Sigmoid colon (tissue), 6 donors: ENCODE measurements at regions not wholly inside any gene's neighbourhood (a gene's known extent, or its start where the extent isn't known, plus 50 kb on each side); places are given as distances from the start of the nearest gene placed in this dataset.

ENCODE experiments used
- DNase-seq: peaks from one replicate; pipeline ENCODE4 v3.0.0-alpha.2; 2019
- H3K27ac ChIP-seq, 4 donors: fragments of 200-600 bp; sonication (generic); one replicate each; pipeline ENCODE4 v1.5.1; 2016 to 2019; ENCODE audit warnings: mild to moderate bottlenecking in 1 of 4
- H3K27me3 ChIP-seq, 3 donors: fragments of 200-600 bp; sonication (generic); one replicate each; pipeline ENCODE4 v1.5.1; 2019; ENCODE audit warnings: mild to moderate bottlenecking in 1 of 3
- H3K36me3 ChIP-seq, 4 donors: fragments of 200-600 bp; sonication (generic); one replicate each; pipeline ENCODE4 v1.5.1; 2016 to 2019
- H3K4me1 ChIP-seq, 4 donors: fragments of 200-600 bp; sonication (generic); one replicate each; pipeline ENCODE4 v1.5.1; 2017 to 2019
- H3K4me3 ChIP-seq, 4 donors: fragments of 200-600 bp; sonication (generic); one replicate each; pipeline ENCODE4 v1.5.1; 2017 to 2019; ENCODE audit warnings: mild to moderate bottlenecking in 2 of 4, moderate library complexity in 1 of 4
- H3K9me3 ChIP-seq, 4 donors: fragments of 200-600 bp in 3 of 4; sonication (generic) in 3 of 4; one replicate each; pipeline versions ENCODE4 v1.5.1 to v1.6.1; 2013 to 2019
- EP300 ChIP-seq, 4 donors: sonication (generic); formaldehyde crosslinking; IDR thresholded peaks; one replicate each; pipeline ENCODE4 v1.6.1; 2017; ENCODE audit warnings: antibody characterized with exemption in 4 of 4
- POLR2A ChIP-seq, 2 donors: fragments of 450-650 bp; IDR thresholded peaks; one replicate each; pipeline ENCODE4 v1.6.1; 2016; ENCODE audit warnings: antibody characterized with exemption in 2 of 2, mild to moderate bottlenecking in 2 of 2, moderate library complexity in 2 of 2
- POLR2AphosphoS5 ChIP-seq, 4 donors: sonication (generic); formaldehyde crosslinking; IDR thresholded peaks; one replicate each; pipeline ENCODE4 v1.6.1; 2017; ENCODE audit warnings: antibody characterized with exemption in 4 of 4
- WGBS, 2 donors: extraction: QIAGEN DNeasy Blood & Tissue Kit; methylation state at CpG; one replicate each; pipeline ENCODE4 v1.1.7; 2013; 5-methylcytosine and 5-hydroxymethylcytosine counted together
- intact Hi-C: fragments of 100-400 bp; cut with DNase I; formaldehyde crosslinking; loops from one replicate; pipeline ENCODE4 v1.15.1; 2023
- TF ChIP-seq, protein P1 (sequence below), 4 experiments: fragments of 450-650 bp in 3 of 4; fragments of 200-600 bp in 1 of 4; IDR thresholded peaks; one replicate each; pipeline ENCODE4 v1.5.1; 2016 to 2019; ENCODE audit warnings: antibody characterized with exemption in 4 of 4, mild to moderate bottlenecking in 3 of 4, moderate library complexity in 2 of 4
- donor health status: healthy with polysubstance abuse.
- donor health status: healthy.

DNA sequence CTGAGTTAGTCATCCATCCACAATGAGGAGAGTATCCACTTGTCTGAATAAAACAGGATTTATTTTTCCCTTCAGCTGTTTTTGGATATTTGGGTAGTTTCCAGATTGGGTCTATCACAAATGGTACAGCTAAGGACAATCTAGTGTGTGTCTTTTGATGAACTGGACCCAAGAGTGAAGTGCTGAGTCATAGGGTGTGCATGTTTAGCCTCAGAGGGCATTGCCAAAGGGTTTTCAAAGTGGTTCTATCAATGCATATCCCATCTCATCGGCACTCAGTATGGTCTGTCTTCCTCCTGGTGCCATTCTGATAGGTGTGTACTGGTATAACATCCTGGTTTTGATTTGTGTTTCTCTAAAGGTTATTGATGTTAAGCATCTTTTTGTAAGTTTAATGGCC lies 62.3 kb downstream of the GSX1 start:
- Histone ChIP-seq H3K9me3 (no peaks in the 10 kb centered on the region), H3K27me3 (peaks cover 0 to 73% (median 6%) of the 10 kb centered on the region in 3 donors), H3K36me3 (no peaks in the 10 kb centered on the region), H3K27ac (no peak overlapping the region), H3K4me1 (no peaks in the 10 kb centered on the region), H3K4me3 (no peak overlapping the region)
- intact Hi-C loops = no loop called here
- DNase-seq = no peak
- 80 to 87% methylated on average over 1 of the region's 1 CpG for WGBS, 2 donors
- TF ChIP-seq POLR2AphosphoS5 (IDR thresholded peaks at IDR 0.05) = no peak
- no peak for TF ChIP-seq POLR2A (IDR thresholded peaks at IDR 0.05)
- no peak for TF ChIP-seq EP300 (IDR thresholded peaks at IDR 0.05)
- TF ChIP-seq, protein P1, sequence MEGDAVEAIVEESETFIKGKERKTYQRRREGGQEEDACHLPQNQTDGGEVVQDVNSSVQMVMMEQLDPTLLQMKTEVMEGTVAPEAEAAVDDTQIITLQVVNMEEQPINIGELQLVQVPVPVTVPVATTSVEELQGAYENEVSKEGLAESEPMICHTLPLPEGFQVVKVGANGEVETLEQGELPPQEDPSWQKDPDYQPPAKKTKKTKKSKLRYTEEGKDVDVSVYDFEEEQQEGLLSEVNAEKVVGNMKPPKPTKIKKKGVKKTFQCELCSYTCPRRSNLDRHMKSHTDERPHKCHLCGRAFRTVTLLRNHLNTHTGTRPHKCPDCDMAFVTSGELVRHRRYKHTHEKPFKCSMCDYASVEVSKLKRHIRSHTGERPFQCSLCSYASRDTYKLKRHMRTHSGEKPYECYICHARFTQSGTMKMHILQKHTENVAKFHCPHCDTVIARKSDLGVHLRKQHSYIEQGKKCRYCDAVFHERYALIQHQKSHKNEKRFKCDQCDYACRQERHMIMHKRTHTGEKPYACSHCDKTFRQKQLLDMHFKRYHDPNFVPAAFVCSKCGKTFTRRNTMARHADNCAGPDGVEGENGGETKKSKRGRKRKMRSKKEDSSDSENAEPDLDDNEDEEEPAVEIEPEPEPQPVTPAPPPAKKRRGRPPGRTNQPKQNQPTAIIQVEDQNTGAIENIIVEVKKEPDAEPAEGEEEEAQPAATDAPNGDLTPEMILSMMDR (IDR thresholded peaks at IDR 0.05) = no peak

DNA sequence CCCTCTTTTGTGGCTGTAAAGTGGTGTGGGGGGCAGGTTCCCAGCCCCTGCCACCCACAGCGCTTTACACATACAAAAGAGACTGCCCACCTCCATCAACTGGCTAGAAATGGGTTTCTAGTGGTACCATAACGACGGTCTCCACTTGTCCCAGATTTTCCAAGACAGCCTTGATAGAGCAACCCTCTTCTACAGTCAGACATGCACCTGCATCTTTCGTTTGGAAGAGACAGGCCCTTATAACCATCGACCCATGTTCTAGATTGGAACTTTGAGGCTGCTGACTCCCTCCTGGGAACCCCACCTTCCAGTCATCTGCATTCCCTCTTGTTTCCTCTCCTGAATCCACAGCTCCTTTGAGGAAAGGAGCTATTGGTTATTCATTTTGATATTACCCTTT lies 63.1 kb downstream of the GSX1 start:
- H3K36me3 ChIP-seq = no peaks in the 10 kb centered on the region
- no peaks in the 10 kb centered on the region for H3K9me3 ChIP-seq
- no peak overlapping the region for H3K27ac ChIP-seq
- TF ChIP-seq POLR2A (IDR thresholded peaks at IDR 0.05) (no peak), POLR2AphosphoS5 (IDR thresholded peaks at IDR 0.05) (no peak), EP300 (IDR thresholded peaks at IDR 0.05) (no peak)
- TF ChIP-seq, protein P1 (IDR thresholded peaks at IDR 0.05) = no peak
- intact Hi-C loops = no loop called here
- peaks cover 0 to 76% (median 6%) of the 10 kb centered on the region in 3 donors for H3K27me3 ChIP-seq
- no peak overlapping the region for H3K4me3 ChIP-seq
- 87 to 91% methylated on average over 5 of the region's 5 CpGs for WGBS, 2 donors
- DNase-seq = no peak
- H3K4me1 ChIP-seq = no peaks in the 10 kb centered on the region

DNA sequence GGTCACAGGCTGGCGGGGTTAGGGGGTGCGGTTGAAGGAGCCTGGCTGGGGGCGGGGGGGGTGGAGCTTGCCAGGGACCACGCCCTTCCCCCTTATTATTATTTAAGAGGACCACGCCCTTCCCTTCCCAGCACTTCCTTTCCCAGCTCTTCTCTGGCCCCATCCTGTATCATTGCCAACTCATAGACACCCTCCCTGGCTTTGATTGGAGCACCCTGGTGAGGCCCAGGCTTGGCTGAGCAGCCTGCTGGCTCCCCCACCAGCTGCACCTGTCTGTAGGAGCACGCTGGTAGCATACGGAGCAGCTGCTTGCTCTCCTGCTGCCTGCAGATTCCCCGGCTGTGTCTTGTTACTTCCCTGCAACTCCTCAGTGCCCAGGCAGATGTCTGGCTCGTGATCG lies 62.5 kb upstream of the PDX1 start:
- intact Hi-C loops = no loop called here

DNA sequence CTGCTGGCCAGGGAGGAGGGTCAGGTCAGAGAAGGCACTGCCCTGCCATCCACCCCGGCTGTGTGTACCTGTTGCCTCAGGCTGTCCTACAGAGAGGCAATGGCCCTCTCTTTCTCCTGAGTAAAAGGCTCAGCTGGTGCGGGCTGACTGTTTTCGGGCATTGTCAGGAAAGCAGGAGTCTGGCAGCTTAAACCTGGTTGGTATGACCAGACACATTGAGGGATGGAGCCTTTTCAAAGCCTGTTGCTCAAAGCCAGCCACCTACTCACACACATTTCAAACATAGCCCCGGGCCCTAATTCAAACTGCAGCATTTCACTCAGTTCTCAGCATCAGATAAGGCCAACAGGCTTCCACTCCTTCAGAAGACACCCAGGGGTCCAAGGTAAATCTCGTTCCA lies 61.8 kb upstream of the PDX1 start:
- peaks cover 0 to 72% (median 6%) of the 10 kb centered on the region in 3 donors for H3K27me3 ChIP-seq
- 83 to 90% methylated on average over 5 of the region's 5 CpGs for WGBS, 2 donors
- no peaks in the 10 kb centered on the region for H3K9me3 ChIP-seq
- H3K36me3 ChIP-seq = no peaks in the 10 kb centered on the region
- no peak for DNase-seq
- H3K4me3 ChIP-seq = no peak overlapping the region
- TF ChIP-seq POLR2AphosphoS5 (IDR thresholded peaks at IDR 0.05) = no peak
- no peaks in the 10 kb centered on the region for H3K4me1 ChIP-seq
- no peak overlapping the region for H3K27ac ChIP-seq
- intact Hi-C loops = no loop called here

More for the DNA sequence above, 62.5 kb upstream of the PDX1 start:
- Histone ChIP-seq H3K4me3 (no peak overlapping the region), H3K36me3 (no peaks in the 10 kb centered on the region), H3K4me1 (no peaks in the 10 kb centered on the region), H3K27ac (no peak overlapping the region), H3K9me3 (no peaks in the 10 kb centered on the region), H3K27me3 (peaks cover 0 to 79% (median 6%) of the 10 kb centered on the region in 3 donors)
- 27 to 59% methylated on average over 10 of the region's 10 CpGs for WGBS, 2 donors
- TF ChIP-seq, protein P1 (IDR thresholded peaks at IDR 0.05) = no peak
- TF ChIP-seq EP300 (IDR thresholded peaks at IDR 0.05) (no peak), POLR2AphosphoS5 (IDR thresholded peaks at IDR 0.05) (no peak), POLR2A (IDR thresholded peaks at IDR 0.05) (no peak)
- DNase-seq = no peak

DNA sequence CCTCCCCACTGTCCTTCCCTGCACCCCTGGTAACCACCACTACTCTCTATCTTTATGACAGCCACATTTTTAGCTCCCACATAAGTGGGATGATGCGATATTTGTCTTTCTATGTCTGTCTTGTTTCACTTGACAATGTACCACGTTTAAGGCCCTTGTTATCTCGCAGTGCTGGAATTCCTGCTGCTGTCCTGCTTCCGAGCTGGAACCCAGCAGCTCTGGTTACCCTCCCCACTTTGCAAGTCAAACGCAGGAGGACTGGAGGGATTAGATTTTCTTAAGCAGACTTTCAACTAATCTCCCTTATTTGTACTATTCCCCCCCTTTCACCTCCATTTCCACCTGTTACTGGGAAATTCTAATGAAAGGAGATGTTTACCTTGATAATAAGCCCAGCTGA lies 59.1 kb upstream of the PDX1 start:
- H3K4me3 ChIP-seq = no peak overlapping the region
- 30 to 58% methylated on average over 5 of the region's 5 CpGs for WGBS, 2 donors
- no peaks in the 10 kb centered on the region for H3K4me1 ChIP-seq
- TF ChIP-seq, protein P1 (IDR thresholded peaks at IDR 0.05) = no peak
- TF ChIP-seq POLR2A (IDR thresholded peaks at IDR 0.05) (no peak), POLR2AphosphoS5 (IDR thresholded peaks at IDR 0.05) (no peak), EP300 (IDR thresholded peaks at IDR 0.05) (no peak)
- no peaks in the 10 kb centered on the region for H3K36me3 ChIP-seq
- H3K9me3 ChIP-seq = no peaks in the 10 kb centered on the region
- intact Hi-C loops = no loop called here
- no peak overlapping the region for H3K27ac ChIP-seq
- no peak for DNase-seq
- peaks cover 0 to 61% (median 6%) of the 10 kb centered on the region in 3 donors for H3K27me3 ChIP-seq
